SU-DHL-6 (cell line): ENCODE measurements at regions not wholly inside any gene's neighbourhood (a gene's known extent, or its start where the extent isn't known, plus 50 kb on each side); places are given as distances from the start of the nearest gene placed in this dataset.
A peak's percentile ranks its signal among the peaks of the same experiment; 100 is the strongest.

ENCODE experiments used
- H2AFZ ChIP-seq: fragments of 200-600 bp; sonication (generic); 2 replicates; pipeline ENCODE4 v1.6.1; 2014; ENCODE audit warnings: low read depth, mild to moderate bottlenecking, moderate library complexity, mixed read lengths, antibody characterized with exemption, low read length; ENCODE audit not compliant: severe bottlenecking
- H3F3A ChIP-seq: fragments of 200-600 bp; shearing (Covaris generic); 2 replicates; pipeline ENCODE4 v1.6.0; 2016; ENCODE audit warnings: antibody characterized with exemption, mild to moderate bottlenecking; ENCODE audit not compliant: insufficient read depth
- H3K27ac ChIP-seq: fragments of 200-600 bp; sonication (generic); 2 replicates; pipeline ENCODE4 v1.5.1; 2016; ENCODE audit warnings: low read depth, mild to moderate bottlenecking, low read length, moderate library complexity, mixed read lengths
- H3K27me3 ChIP-seq: fragments of 200-600 bp; sonication (generic), shearing (Covaris generic); 2 replicates; pipeline ENCODE4 v1.6.0; 2014; ENCODE audit warnings: mild to moderate bottlenecking, low read length
- H3K36me3 ChIP-seq: fragments of 200-600 bp; sonication (generic); 2 replicates; pipeline ENCODE4 v1.6.1; 2014; ENCODE audit warnings: mild to moderate bottlenecking, low read length, mixed read lengths
- H3K4me2 ChIP-seq: fragments of 300-600, 200-600 bp; shearing (Covaris generic), sonication (generic); 2 replicates; pipeline ENCODE4 v1.6.0; 2014; ENCODE audit warnings: low read length, low read depth, mild to moderate bottlenecking; ENCODE audit not compliant: poor library complexity, severe bottlenecking
- H3K4me3 ChIP-seq: fragments of 200-600 bp; sonication (generic); 2 replicates; pipeline ENCODE4 v1.5.1; 2014; ENCODE audit warnings: antibody characterized with exemption, low read length, mild to moderate bottlenecking, mixed read lengths; ENCODE audit not compliant: insufficient read depth, poor library complexity, severe bottlenecking
- H3K79me2 ChIP-seq: fragments of 200-600 bp; sonication (generic); 2 replicates; pipeline ENCODE4 v1.6.1; 2014; ENCODE audit warnings: mild to moderate bottlenecking, low read length, moderate library complexity; ENCODE audit not compliant: insufficient read depth
- H3K9ac ChIP-seq: fragments of 200-600 bp; sonication (generic); 2 replicates; pipeline ENCODE4 v1.7.0; 2014; ENCODE audit warnings: mild to moderate bottlenecking, low read length
- H3K9me2 ChIP-seq: fragments of 200-600 bp; sonication (generic); replicated peaks from 2 replicates; pipeline ENCODE4 v1.6.1; 2014; ENCODE audit warnings: low read length; ENCODE audit not compliant: insufficient read depth
- H3K9me3 ChIP-seq: fragments of 200-600 bp; sonication (generic); 2 replicates; pipeline ENCODE4 v1.6.1; 2014; ENCODE audit warnings: low read length, mixed read lengths; ENCODE audit not compliant: insufficient read depth
- H4K20me1 ChIP-seq: fragments of 200-600 bp; sonication (generic); 2 replicates; pipeline ENCODE4 v1.6.1; 2014; ENCODE audit warnings: low read depth, mild to moderate bottlenecking, antibody characterized with exemption, low read length, moderate library complexity, mixed read lengths
- CTCF ChIP-seq: fragments of 200-600 bp; sonication (generic); IDR thresholded peaks from one replicate; pipeline ENCODE4 v1.5.1; 2017; ENCODE audit warnings: antibody characterized with exemption, mild to moderate bottlenecking, low read length, moderate library complexity; ENCODE audit not compliant: insufficient read depth, poor library complexity, severe bottlenecking
- EZH2phosphoT487 ChIP-seq: fragments of 200-600 bp; sonication (generic), shearing (Covaris generic); conservative IDR thresholded peaks from 2 replicates; pipeline ENCODE4 v1.6.1; 2018; ENCODE audit warnings: mild to moderate bottlenecking, antibody characterized with exemption, low read length, moderate library complexity, mixed read lengths

GRCh38 chr21:35932232-35932911 is 128.0 kb downstream of the SETD4 start:
- Histone ChIP-seq H3K36me3 (no peaks in the 10 kb centered on the region), H3K9me2 (no peaks in the 10 kb centered on the region), H3K27me3 (no peaks in the 10 kb centered on the region), H3K4me2 (peak overlapping the region; percentile 9), H2AFZ (no peak overlapping the region), H3F3A (no peaks in the 10 kb centered on the region; the same call in 1 of the 2 replicates), H3K9me3 (no peaks in the 10 kb centered on the region), H3K79me2 (no peaks in the 10 kb centered on the region), H4K20me1 (no peaks in the 10 kb centered on the region), H3K9ac (no peak overlapping the region), H3K27ac (no peak overlapping the region), H3K4me3 (no peak overlapping the region)
- TF ChIP-seq CTCF (no peak), EZH2phosphoT487 (no peak)

GRCh38 chr21:35929901-35930300 is 130.4 kb downstream of the SETD4 start:
- TF ChIP-seq EZH2phosphoT487 (no peak), CTCF (no peak)
- H4K20me1 ChIP-seq = no peaks in the 10 kb centered on the region
- H3K4me3 ChIP-seq = no peak overlapping the region
- no peak overlapping the region for H2AFZ ChIP-seq
- H3K4me2 ChIP-seq = no peak overlapping the region
- no peaks in the 10 kb centered on the region for H3K9me3 ChIP-seq
- no peaks in the 10 kb centered on the region; the same call in 1 of the 2 replicates for H3F3A ChIP-seq
- no peaks in the 10 kb centered on the region for H3K27me3 ChIP-seq
- no peaks in the 10 kb centered on the region for H3K9me2 ChIP-seq
- no peaks in the 10 kb centered on the region for H3K36me3 ChIP-seq
- H3K79me2 ChIP-seq = no peaks in the 10 kb centered on the region
- no peak overlapping the region for H3K27ac ChIP-seq
- no peak overlapping the region for H3K9ac ChIP-seq

- Histone ChIP-seq H3K79me2 (no peaks in the 10 kb centered on the region), H3K4me3 (no peak overlapping the region), H3K9ac (no peak overlapping the region), H3K4me2 (no peak overlapping the region), H3F3A (no peaks in the 10 kb centered on the region; the same call in 1 of the 2 replicates), H3K27ac (no peak overlapping the region), H3K36me3 (no peaks in the 10 kb centered on the region), H3K9me2 (no peaks in the 10 kb centered on the region), H3K9me3 (no peaks in the 10 kb centered on the region), H3K27me3 (no peaks in the 10 kb centered on the region), H4K20me1 (no peaks in the 10 kb centered on the region), H2AFZ (no peak overlapping the region)
- TF ChIP-seq EZH2phosphoT487 (no peak), CTCF (no peak)
These were observed 133.1 kb downstream of the SETD4 start for GRCh38 chr21:35927262-35927661.
